Posterior cingulate gyrus (tissue), 11 donors: ENCODE measurements at regions not wholly inside any gene's neighbourhood (a gene's known extent, or its start where the extent isn't known, plus 50 kb on each side); places are given as distances from the start of the nearest gene placed in this dataset.

Source experiments
- DNase-seq, 10 donors: peaks; one replicate each; pipeline versions ENCODE4 v3.0.0 to v3.0.0-alpha.2; 2020 to 2021; ENCODE audit warnings: mixed read lengths in 3 of 10
- intact Hi-C: fragments of 100-400 bp; cut with DNase I; formaldehyde crosslinking; loops from one replicate; pipeline ENCODE4 v1.15.1; 2023

GRCh38 chr3:101172516-101172915, 147.9 kb downstream of the IMPG2 start:
- no peak for DNase-seq
- intact Hi-C loops: no loop called here

GRCh38 chr3:101171681-101172191, 148.6 kb downstream of the IMPG2 start:
- no peak for DNase-seq
- intact Hi-C loops: no loop called here

- intact Hi-C loops: no loop called here
- no peak for DNase-seq
Measured at GRCh38 chr3:101170806-101171558, 149.4 kb downstream of the IMPG2 start.

- DNase-seq: no peak
- intact Hi-C loops: no loop called here
Measured at GRCh38 chr3:101170062-101170771, 150.2 kb downstream of the IMPG2 start.

- intact Hi-C loops: no loop called here
Measured at GRCh38 chr3:101169516-101169915, 150.9 kb downstream of the IMPG2 start.

GRCh38 chr3:101167376-101167775, 153.0 kb downstream of the IMPG2 start:
- DNase-seq: no peak
- intact Hi-C loops: no loop called here

More at GRCh38 chr3:101169516-101169915, 150.9 kb downstream of the IMPG2 start:
- no peak for DNase-seq

- DNase-seq: no peak
- intact Hi-C loops: no loop called here
Measured at GRCh38 chr3:101166150-101166549, 154.2 kb downstream of the IMPG2 start.

GRCh38 chr3:101163554-101163953, 156.8 kb downstream of the IMPG2 start:
- intact Hi-C loops: no loop called here
- no peak for DNase-seq

- no peak for DNase-seq
- intact Hi-C loops: no loop called here
Measured at GRCh38 chr3:101159478-101159877, 160.9 kb downstream of the IMPG2 start.

- intact Hi-C loops: no loop called here
Measured at GRCh38 chr3:101158374-101158773, 162.0 kb downstream of the IMPG2 start.

GRCh38 chr3:101156787-101157345, 163.5 kb downstream of the IMPG2 start:
- DNase-seq: no peak
- intact Hi-C loops: no loop called here

More at GRCh38 chr3:101158374-101158773, 162.0 kb downstream of the IMPG2 start:
- no peak for DNase-seq

- DNase-seq: no peak
- intact Hi-C loops: no loop called here
Measured at GRCh38 chr3:101155825-101156224, 162.6 kb upstream of the ABI3BP start.

- intact Hi-C loops: no loop called here
- DNase-seq: no peak
Measured at GRCh38 chr3:101154401-101154800, 161.2 kb upstream of the ABI3BP start.

GRCh38 chr3:101151286-101151913, 158.2 kb upstream of the ABI3BP start:
- no peak for DNase-seq
- intact Hi-C loops: no loop called here

- intact Hi-C loops: no loop called here
- DNase-seq: no peak
Measured at GRCh38 chr3:101150504-101150903, 157.3 kb upstream of the ABI3BP start.

GRCh38 chr3:101149707-101150106, 156.5 kb upstream of the ABI3BP start:
- no peak for DNase-seq
- intact Hi-C loops: no loop called here

- intact Hi-C loops: no loop called here
- no peak for DNase-seq
Measured at GRCh38 chr3:101149251-101149650, 156.0 kb upstream of the ABI3BP start.

- intact Hi-C loops: no loop called here
Measured at GRCh38 chr3:101148001-101148400, 154.8 kb upstream of the ABI3BP start.

GRCh38 chr3:101146946-101147345, 153.7 kb upstream of the ABI3BP start:
- intact Hi-C loops: no loop called here
- DNase-seq: no peak

More at GRCh38 chr3:101148001-101148400, 154.8 kb upstream of the ABI3BP start:
- no peak for DNase-seq

- DNase-seq: no peak
- intact Hi-C loops: no loop called here
Measured at GRCh38 chr3:101144105-101144504, 150.9 kb upstream of the ABI3BP start.

- DNase-seq: no peak
Measured at GRCh38 chr3:101143012-101143411, 149.8 kb upstream of the ABI3BP start.

More at GRCh38 chr3:101143012-101143411, 149.8 kb upstream of the ABI3BP start:
- intact Hi-C loops: no loop called here
